ENCODE measurements at regions not wholly inside any gene's neighbourhood (a gene's known extent, or its start where the extent isn't known, plus 50 kb on each side); places are given as distances from the start of the nearest gene placed in this dataset.

- TF ChIP-seq EZH2 (IDR thresholded peaks at IDR 0.05; ENCODE audit: insufficient read depth, poor library complexity, severe bottlenecking) (no peak), EZH2phosphoT487 (IDR thresholded peaks at IDR 0.05; ENCODE audit: insufficient read depth, low read depth) (no peak)
Observed at GRCh38 chr12:107372229-107372658, 278.9 kb upstream of the CRY1 start.

All from GM23248 (cell line).